GM21786 (cell line): ENCODE measurements at regions not wholly inside any gene's neighbourhood (a gene's known extent, or its start where the extent isn't known, plus 50 kb on each side); places are given as distances from the start of the nearest gene placed in this dataset.

Source experiments
- ATAC-seq: cut with Tn5 transposase; IDR thresholded peaks from one replicate; pipeline ENCODE4 v1.9.1; 2021; ENCODE audit not compliant: unreplicated experiment

DNA sequence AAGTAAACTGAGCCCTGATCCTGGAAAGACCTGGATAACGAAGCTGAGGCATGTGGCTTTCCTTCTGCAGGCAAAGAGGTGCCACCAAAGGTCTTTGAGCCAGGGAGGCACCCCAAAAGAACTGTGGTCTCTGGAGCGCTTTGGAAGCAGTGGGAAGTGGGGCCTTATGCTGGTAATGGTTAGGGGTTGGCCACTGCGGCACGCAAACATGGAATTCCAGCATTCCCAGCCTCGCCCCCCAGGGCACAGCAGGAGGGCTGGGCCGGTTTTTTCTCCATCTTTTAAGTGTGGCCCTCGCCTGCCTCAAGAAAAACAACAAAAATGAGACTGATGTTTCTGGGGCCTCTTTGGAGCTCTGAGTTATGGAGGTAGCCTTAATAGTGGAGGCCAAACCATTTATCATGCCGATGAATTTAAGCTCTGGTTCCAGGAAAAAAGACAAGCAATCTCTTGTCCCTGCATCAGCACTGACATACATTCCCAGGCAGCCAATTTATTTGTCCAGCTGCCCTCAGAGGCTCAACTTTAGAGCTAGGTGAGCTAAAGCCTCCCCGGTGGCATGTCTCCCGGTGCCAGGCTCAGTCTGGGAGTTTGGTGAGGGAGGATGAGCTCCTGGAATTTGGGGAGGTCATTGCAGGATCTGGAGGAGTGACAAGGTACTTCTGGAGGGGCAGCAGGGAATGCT is 109.0 kb downstream of the TLE3 start:
- no peak for ATAC-seq

DNA sequence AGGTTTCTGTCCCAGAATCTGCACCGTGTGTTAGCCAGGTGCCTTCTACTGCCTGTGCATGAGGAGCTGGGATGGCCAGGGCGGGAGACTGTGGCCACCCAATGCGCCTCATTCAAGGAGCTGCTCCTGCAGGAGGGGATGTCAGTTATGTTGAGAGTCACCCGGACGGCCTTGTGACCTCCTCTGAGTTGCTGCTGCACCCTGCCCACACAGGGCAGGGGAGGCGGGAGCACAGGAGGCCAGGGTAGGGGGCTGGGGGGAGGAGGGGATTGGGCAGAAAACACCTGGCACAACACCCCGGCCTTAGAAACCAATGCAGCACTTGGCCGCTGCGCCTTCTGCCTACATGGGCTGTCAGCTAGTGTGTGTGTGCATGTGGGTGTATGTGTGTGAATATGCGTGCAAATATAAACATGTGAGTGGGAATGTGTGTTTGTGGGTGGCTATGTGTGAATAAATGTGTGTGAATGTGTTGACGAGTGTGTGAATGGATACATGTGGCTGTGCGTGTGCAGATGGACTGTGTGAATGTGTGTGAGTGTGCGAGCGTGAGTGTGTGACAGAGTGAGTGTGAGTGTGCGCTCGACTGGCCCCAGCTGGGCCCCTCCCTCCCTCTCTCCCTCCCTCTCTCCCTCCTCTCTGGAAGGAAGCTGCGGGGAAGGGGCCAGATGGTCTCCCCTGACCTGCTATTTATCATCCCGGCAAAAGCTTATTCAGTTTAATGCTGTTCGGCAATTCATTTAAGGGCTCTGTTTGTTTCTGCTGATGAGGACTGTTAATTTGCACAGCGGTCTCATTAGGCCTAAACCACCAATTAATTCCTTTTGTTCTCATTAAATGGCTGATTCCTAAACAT is 106.9 kb downstream of the TLE3 start:
- ATAC-seq, result no peak

DNA sequence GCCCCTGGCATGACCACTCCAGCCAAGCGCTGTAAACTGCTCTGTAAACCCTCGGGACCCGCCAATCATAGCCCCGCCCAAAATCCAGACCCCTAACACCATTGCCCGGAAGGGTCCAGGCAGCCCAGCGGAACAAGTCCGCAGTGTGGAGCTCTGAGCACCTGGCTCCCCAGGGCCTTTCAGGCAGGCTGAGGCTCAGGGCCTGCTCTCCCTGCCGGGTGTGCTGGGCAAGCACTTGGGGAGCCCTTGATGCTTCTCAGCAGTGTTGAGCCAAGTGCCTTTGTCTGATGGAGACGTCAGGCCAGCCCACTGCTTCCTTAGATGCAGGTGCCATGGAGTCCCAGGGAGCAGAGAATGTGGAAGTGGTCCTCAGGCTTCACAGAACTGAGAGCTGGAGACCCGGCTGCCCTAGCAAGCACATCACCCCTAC is 106.2 kb downstream of the TLE3 start:
- ATAC-seq, result no peak

DNA sequence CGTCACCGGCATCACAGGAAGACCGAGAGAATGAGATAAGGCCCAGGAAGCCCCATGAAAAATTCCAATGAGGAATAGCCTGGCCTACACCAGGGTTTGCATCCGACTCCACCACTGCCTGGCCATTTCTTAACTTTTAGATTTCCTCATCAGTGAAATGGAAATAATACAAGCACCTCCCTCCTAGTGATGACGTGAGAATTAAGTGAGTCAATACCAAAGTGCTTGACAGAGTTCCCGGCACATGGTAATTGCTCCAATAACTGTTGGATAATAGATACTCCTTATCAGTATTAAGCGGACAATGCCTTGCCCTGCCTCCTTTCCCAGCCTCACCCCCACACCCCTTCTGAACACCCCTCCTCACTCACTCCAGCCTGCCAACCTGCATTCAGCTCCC is 105.4 kb downstream of the TLE3 start:
- ATAC-seq, result no peak

DNA sequence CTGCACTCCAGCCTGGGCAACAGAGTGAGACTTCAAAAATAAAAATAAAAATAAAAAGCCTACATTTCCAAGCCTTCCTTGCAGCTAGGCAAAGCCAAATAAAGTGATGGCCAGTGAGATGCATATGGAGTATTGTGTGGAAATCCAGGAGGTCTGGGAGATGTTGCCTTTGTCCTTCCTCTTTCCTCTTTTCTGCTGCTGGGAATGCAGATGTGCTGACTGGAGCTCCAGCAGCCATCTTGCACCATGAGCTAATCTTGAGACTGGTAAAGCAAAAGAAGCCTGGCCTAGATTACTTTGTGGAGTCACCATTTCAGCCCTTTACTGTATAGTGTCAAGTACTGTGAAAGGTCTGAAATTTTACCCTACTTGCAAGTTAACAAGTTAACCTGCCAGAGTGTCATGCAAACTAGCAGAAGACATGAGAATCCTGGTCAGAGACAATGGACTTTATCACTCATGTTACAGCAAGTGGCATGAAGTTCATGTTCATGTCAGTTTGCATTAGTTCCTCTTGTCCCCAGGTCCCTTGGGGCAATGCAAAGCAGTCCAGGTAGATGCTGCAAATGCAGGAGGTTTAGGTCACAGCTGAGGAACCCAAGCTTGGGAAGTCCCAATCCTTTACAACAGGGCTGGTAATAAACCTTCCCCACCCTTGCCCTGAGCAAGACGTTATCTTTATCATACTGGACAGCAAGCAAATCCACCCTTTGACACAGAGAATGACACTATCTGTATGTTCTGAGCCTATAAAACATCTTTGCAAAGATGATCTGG is 103.1 kb downstream of the TLE3 start:
- no peak for ATAC-seq

DNA sequence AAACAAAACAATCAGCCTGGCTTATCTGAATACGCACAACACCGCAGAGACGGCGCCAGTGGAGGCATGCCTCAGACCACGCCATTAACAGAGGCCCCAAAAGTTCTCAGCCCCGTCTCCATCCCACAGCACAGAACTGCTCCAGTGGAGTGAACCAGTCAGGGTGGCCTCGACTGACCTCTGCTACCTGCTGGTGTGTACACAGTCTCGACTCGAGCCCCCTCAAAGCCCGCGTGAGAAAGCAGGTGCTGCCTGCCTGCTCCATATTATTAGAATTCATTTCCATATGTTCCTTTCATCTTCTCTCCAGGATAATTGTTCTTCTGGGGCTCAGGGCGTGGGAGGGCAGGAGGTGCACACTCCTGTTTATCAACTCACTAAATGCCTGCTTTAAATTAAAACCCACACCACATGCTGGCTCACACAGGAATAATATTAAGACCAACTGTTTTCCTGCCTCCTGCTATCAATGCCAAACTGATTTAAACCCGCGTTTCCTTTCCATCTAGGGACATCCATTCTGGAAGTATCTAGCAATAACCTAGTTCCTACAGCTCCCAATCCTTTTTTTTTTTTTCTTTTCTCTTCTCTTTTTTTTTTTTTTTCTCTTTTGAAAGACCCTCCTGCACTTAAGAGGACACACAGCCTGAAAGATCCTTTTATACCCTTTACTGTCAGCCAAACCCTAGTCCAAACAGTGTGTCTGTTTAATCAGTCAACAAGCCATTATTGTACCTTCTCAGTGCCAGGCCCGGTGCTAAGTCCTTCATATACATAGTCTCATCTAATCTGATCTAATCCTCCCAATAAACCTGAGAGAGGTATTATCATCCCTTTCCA is 101.2 kb downstream of the TLE3 start:
- no peak for ATAC-seq

DNA sequence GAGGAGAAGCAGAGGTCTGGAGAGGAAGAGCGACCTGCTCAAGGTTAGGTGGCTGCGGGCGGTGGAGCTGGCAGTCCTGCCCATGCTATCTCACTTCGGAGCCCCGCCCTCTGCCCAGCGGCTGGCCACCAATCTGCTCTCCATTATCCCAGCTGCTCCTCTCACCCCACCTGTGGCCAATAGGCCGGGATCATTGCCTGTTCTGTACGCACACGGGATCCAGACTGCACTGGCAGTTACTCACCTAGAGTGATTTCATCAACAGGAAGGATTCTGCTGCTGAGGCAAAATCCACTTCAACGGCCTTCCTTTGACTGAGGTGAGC is 100.6 kb downstream of the TLE3 start:
- no peak for ATAC-seq
